IMR-90 (cell line): ENCODE measurements at regions not wholly inside any gene's neighbourhood (a gene's known extent, or its start where the extent isn't known, plus 50 kb on each side); places are given as distances from the start of the nearest gene placed in this dataset.

ENCODE experiments used
- ATAC-seq: fragments of 200-7000 bp; cut with Tn5 transposase; 2 replicates; pipeline ENCODE4 v1.9.1; 2020; ENCODE audit warnings: low read depth, mild to moderate bottlenecking, moderate library complexity
- BruUV-seq: library from RNA; stranded (reverse); fragments of 400-500 nt; replicated peaks from 2 replicates; lab custom pipeline; 2021; lab: Mats Ljungman, UMichigan
- CTCF ChIA-PET: fragments of 300-600 bp; formaldehyde crosslinking; extraction: SDS; loops from one replicate; lab custom pipeline; 2021; ENCODE audit warnings: antibody characterized with exemption; lab: Yijun Ruan, JAX
- POLR2A ChIA-PET: fragments of 300-600 bp; sonication (Branson Sonifier 250); formaldehyde crosslinking; loops from one replicate; lab custom pipeline; 2022; ENCODE audit warnings: antibody characterized with exemption; ENCODE audit not compliant: unreplicated experiment; lab: Charles Lee
- DNase-seq: peaks from one replicate; pipeline ENCODE4 v3.0.0; 2013
- H2AFZ ChIP-seq: replicated peaks from 2 replicates; pipeline ENCODE3; 2013; ENCODE audit warnings: low read length, mild to moderate bottlenecking; ENCODE audit not compliant: poor library complexity
- H2AK5ac ChIP-seq: 2 replicates; pipeline ENCODE4 v1.6.1; 2013; ENCODE audit warnings: low read depth, low read length, inconsistent platforms
- H2AK9ac ChIP-seq: replicated peaks from 2 replicates; pipeline ENCODE3; 2013; ENCODE audit warnings: mild to moderate bottlenecking, low read depth, low read length, moderate library complexity; ENCODE audit not compliant: poor library complexity
- H2BK120ac ChIP-seq: 2 replicates; pipeline ENCODE4 v1.6.1; 2013; ENCODE audit warnings: low read depth, low read length, inconsistent platforms
- H2BK15ac ChIP-seq: 3 replicates; pipeline ENCODE4 v1.6.1; 2013; ENCODE audit warnings: low read depth, low read length, inconsistent platforms
- H2BK20ac ChIP-seq: 2 replicates; pipeline ENCODE4 v1.6.1; 2013; ENCODE audit warnings: low read depth, mild to moderate bottlenecking, inconsistent platforms, low read length, moderate library complexity
- H2BK5ac ChIP-seq: 2 replicates; pipeline ENCODE4 v1.6.1; 2013; ENCODE audit warnings: mild to moderate bottlenecking, low read depth, low read length, inconsistent platforms; ENCODE audit not compliant: poor library complexity, severe bottlenecking
- H3K14ac ChIP-seq: replicated peaks from 2 replicates; pipeline ENCODE4 v1.6.1; 2013; ENCODE audit warnings: low read depth, low read length, inconsistent platforms
- H3K18ac ChIP-seq: 2 replicates; pipeline ENCODE4 v1.6.1; 2013; ENCODE audit warnings: low read depth, low read length, control low read depth
- H3K23ac ChIP-seq: 2 replicates; pipeline ENCODE4 v1.6.1; 2013; ENCODE audit warnings: low read depth, low read length, inconsistent platforms
- H3K27ac ChIP-seq: 2 replicates; pipeline ENCODE4 v1.5.1; 2013; ENCODE audit warnings: mild to moderate bottlenecking, control low read depth, low read length; ENCODE audit not compliant: insufficient read depth
- H3K27me3 ChIP-seq: 2 replicates; pipeline ENCODE4 v1.6.1; 2013; ENCODE audit warnings: low read length; ENCODE audit not compliant: control insufficient read depth, insufficient read depth
- H3K36me3 ChIP-seq: 2 replicates; pipeline ENCODE4 v1.6.1; 2013; ENCODE audit warnings: low read length, mixed read lengths; ENCODE audit not compliant: control insufficient read depth, insufficient read depth
- H3K4ac ChIP-seq: 2 replicates; pipeline ENCODE4 v1.6.1; 2013; ENCODE audit warnings: low read depth, low read length, inconsistent platforms
- H3K4me1 ChIP-seq: 2 replicates; pipeline ENCODE4 v1.6.1; 2013; ENCODE audit warnings: low read length, mixed read lengths; ENCODE audit not compliant: control insufficient read depth, insufficient read depth
- H3K4me2 ChIP-seq: 2 replicates; pipeline ENCODE4 v1.6.1; 2013; ENCODE audit warnings: low read depth, mild to moderate bottlenecking, control low read depth, low read length, moderate library complexity
- H3K4me3 ChIP-seq: 2 replicates; pipeline ENCODE4 v1.5.1; 2013; ENCODE audit warnings: low read depth, mild to moderate bottlenecking, control low read depth, low read length, moderate library complexity; ENCODE audit not compliant: insufficient read depth
- H3K56ac ChIP-seq: 2 replicates; pipeline ENCODE4 v1.6.1; 2013; ENCODE audit warnings: low read length, inconsistent platforms; ENCODE audit not compliant: insufficient read depth; ENCODE audit errors: extremely low read depth
- H3K79me1 ChIP-seq, 2 experiments: 2 replicates each; pipeline ENCODE4 v1.6.1; 2013; ENCODE audit warnings: low read length in 2 of 2, inconsistent platforms in 1 of 2, low read depth in 1 of 2
- H3K9ac ChIP-seq: 2 replicates; pipeline ENCODE4 v1.6.1; 2013; ENCODE audit warnings: low read depth, low read length, control low read depth
- H3K9me1 ChIP-seq: 2 replicates; pipeline ENCODE4 v1.6.1; 2013; ENCODE audit warnings: low read length, inconsistent platforms; ENCODE audit not compliant: insufficient read depth
- H3K9me3 ChIP-seq: 2 replicates; pipeline ENCODE4 v1.6.1; 2013; ENCODE audit warnings: low read length; ENCODE audit not compliant: control insufficient read depth, insufficient read depth
- H4K20me1 ChIP-seq: 2 replicates; pipeline ENCODE4 v1.6.1; 2013; ENCODE audit warnings: low read length, inconsistent platforms; ENCODE audit not compliant: insufficient read depth
- H4K5ac ChIP-seq: 2 replicates; pipeline ENCODE4 v1.6.1; 2013; ENCODE audit warnings: mild to moderate bottlenecking, low read depth, low read length, control low read depth
- H4K8ac ChIP-seq, 2 experiments: 2 replicates each; pipeline ENCODE4 v1.6.1; 2013; ENCODE audit warnings: low read depth in 2 of 2, low read length in 2 of 2, control low read depth in 1 of 2, inconsistent platforms in 1 of 2
- H4K91ac ChIP-seq: 2 replicates; pipeline ENCODE4 v1.6.1; 2013; ENCODE audit warnings: low read depth, low read length, inconsistent platforms; ENCODE audit not compliant: insufficient read depth
- CEBPB ChIP-seq: IDR thresholded peaks from 2 replicates; pipeline ENCODE4 v1.6.1; 2012; ENCODE audit warnings: low read depth, low read length, improper control_type of control experiment
- CTCF ChIP-seq: conservative IDR thresholded peaks from 2 replicates; pipeline ENCODE4 v1.5.1; 2012; ENCODE audit warnings: mild to moderate bottlenecking, low read depth, low read length, improper control_type of control experiment
- ELK1 ChIP-seq: fragments of 150-350 bp; IDR thresholded peaks from 2 replicates; pipeline ENCODE4 v1.6.1; 2016; ENCODE audit warnings: low read depth, mild to moderate bottlenecking, low read length, moderate library complexity, borderline replicate concordance
- FOS ChIP-seq: fragments of 150-350 bp; IDR thresholded peaks from 2 replicates; pipeline ENCODE4 v1.6.1; 2016; ENCODE audit warnings: low read depth, low read length
- MAFK ChIP-seq: IDR thresholded peaks from 2 replicates; pipeline ENCODE4 v1.6.1; 2012; ENCODE audit warnings: low read depth, low read length, improper control_type of control experiment
- MAZ ChIP-seq: IDR thresholded peaks from 2 replicates; pipeline ENCODE4 v1.6.1; 2012; ENCODE audit warnings: low read depth, mild to moderate bottlenecking, low read length, improper control_type of control experiment, moderate library complexity, borderline replicate concordance
- MXI1 ChIP-seq: IDR thresholded peaks from 2 replicates; pipeline ENCODE4 v1.6.1; 2012; ENCODE audit warnings: low read depth, mild to moderate bottlenecking, low read length, moderate library complexity, borderline replicate concordance
- POLR2A ChIP-seq: IDR thresholded peaks from 2 replicates; pipeline ENCODE4 v1.6.1; 2012; ENCODE audit warnings: mild to moderate bottlenecking, low read depth, low read length
- RAD21 ChIP-seq: IDR thresholded peaks from 2 replicates; pipeline ENCODE4 v1.6.1; 2012; ENCODE audit warnings: low read length, improper control_type of control experiment
- WGBS, 2 experiments: methylation state at CpG; one replicate each; pipeline versions ENCODE4 v1.1.5 to v1.1.7; 2013; ENCODE audit warnings: missing lambda C conversion rate in 2 of 2; ENCODE audit not compliant: insufficient read length in 1 of 2; ENCODE audit errors: extremely low coverage in 2 of 2; 5-methylcytosine and 5-hydroxymethylcytosine counted together
- dilution Hi-C: fragments of 300-500 bp; cut with HindIII; formaldehyde crosslinking; loops from one replicate; pipeline ENCODE4 v1.14.3; 2018; ENCODE audit warnings: low sequenced_read_pairs; ENCODE audit not compliant: unreplicated experiment
- in situ Hi-C: fragments of 300-500 bp; cut with MboI; formaldehyde crosslinking; loops from 3 replicates; pipeline ENCODE4 v1.14.3; 2019; ENCODE audit warnings: low sequenced_read_pairs, inconsistent platforms, mixed read lengths
- intact Hi-C: fragments of 100-400 bp; cut with micrococcal nuclease; formaldehyde crosslinking; loops from 2 replicates; pipeline ENCODE4 v1.10.0; 2022
- TF ChIP-seq, protein P1 (sequence below): fragments of 150-350 bp; IDR thresholded peaks from 2 replicates; pipeline ENCODE4 v1.6.1; 2017; ENCODE audit warnings: mild to moderate bottlenecking, antibody characterized with exemption, low read length, low read depth

DNA sequence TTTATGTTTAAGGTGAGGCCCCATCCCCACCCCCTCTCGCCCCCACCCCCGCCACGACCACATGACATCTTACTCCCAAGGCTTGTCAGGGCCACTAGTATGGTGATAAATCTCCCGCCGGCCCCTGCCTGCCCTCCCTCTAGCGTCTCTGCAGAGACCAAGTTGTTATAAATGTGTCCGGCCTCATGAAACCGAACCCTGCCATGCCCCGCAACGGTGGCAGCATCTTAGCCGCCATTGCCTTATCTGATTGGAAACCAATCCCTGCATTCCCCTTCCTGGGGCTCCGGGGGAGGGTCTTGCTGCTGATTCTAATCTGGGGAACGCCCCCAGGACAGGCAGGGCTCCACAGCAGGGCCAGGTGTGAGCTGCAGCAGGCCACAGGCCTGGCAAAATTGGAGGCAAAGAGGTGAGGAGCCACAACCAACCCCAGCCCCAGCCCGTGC, 352.4 kb downstream of the C16orf95 start:
- in situ Hi-C loops: no loop called here
- TF ChIP-seq POLR2A: no peak
- no peak for TF ChIP-seq RAD21
- TF ChIP-seq MXI1: no peak
- TF ChIP-seq FOS: no peak
- no peak for TF ChIP-seq ELK1
- TF ChIP-seq, protein P1, sequence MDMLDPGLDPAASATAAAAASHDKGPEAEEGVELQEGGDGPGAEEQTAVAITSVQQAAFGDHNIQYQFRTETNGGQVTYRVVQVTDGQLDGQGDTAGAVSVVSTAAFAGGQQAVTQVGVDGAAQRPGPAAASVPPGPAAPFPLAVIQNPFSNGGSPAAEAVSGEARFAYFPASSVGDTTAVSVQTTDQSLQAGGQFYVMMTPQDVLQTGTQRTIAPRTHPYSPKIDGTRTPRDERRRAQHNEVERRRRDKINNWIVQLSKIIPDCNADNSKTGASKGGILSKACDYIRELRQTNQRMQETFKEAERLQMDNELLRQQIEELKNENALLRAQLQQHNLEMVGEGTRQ: no peak
- no peak for TF ChIP-seq CTCF
- no peak for TF ChIP-seq MAFK
- TF ChIP-seq MAZ: no peak
- no peak for TF ChIP-seq CEBPB
- ChIA-PET CTCF (no interaction called here), POLR2A (no interaction called here)
- no peak overlapping the region for H3K4me2 ChIP-seq
- no peak overlapping the region for H3K9ac ChIP-seq
- H4K5ac ChIP-seq: no peak overlapping the region
- no peaks in the 10 kb centered on the region for H3K79me1 ChIP-seq
- H2BK20ac ChIP-seq: no peak overlapping the region
- no peak overlapping the region for H3K27ac ChIP-seq
- H3K23ac ChIP-seq: no peak overlapping the region
- H4K20me1 ChIP-seq: no peaks in the 10 kb centered on the region
- H3K36me3 ChIP-seq: no peaks in the 10 kb centered on the region
- dilution Hi-C loops: no loop called here
- H3K4ac ChIP-seq: no peak overlapping the region
- H4K8ac ChIP-seq: no peak overlapping the region
- H2AFZ ChIP-seq: no peak overlapping the region
- H3K4me3 ChIP-seq: no peak overlapping the region
- H3K27me3 ChIP-seq: peaks cover 10% of the 10 kb centered on the region
- no peak overlapping the region for H2AK9ac ChIP-seq
- no peak overlapping the region for H2BK120ac ChIP-seq
- H3K14ac ChIP-seq: no peak overlapping the region
- ATAC-seq (no peak), DNase-seq (no peak)
- WGBS, 2 experiments: no CpG with 5 or more reads among the region's 14 CpGs
- no peak overlapping the region for H4K91ac ChIP-seq
- peaks cover 10% of the 10 kb centered on the region for H3K4me1 ChIP-seq
- no TSS peak for BruUV-seq
- no peak overlapping the region for H2BK15ac ChIP-seq
- H3K9me1 ChIP-seq: peaks cover 8% of the 10 kb centered on the region; the same call in 1 of the 2 replicates
- no peak overlapping the region for H2BK5ac ChIP-seq
- no peak overlapping the region for H2AK5ac ChIP-seq
- no peak overlapping the region for H3K56ac ChIP-seq
- no peaks in the 10 kb centered on the region; the same call in 1 of the 2 replicates for H3K9me3 ChIP-seq
- H3K18ac ChIP-seq: no peak overlapping the region
- intact Hi-C loops: no loop called here
